Small intestine (tissue), 7 donors: ENCODE measurements at regions not wholly inside any gene's neighbourhood (a gene's known extent, or its start where the extent isn't known, plus 50 kb on each side); places are given as distances from the start of the nearest gene placed in this dataset.

ENCODE experiments used
- DNase-seq, 2 donors: peaks; one replicate each; pipeline versions ENCODE4 v3.0.0 to v3.0.0-alpha.2; 2013
- FAIRE-seq: peaks from 2 replicates; lab custom pipeline; 2012; peaks lifted over from hg19 to GRCh38; lab: Jason Lieb, UNC
- H3K27ac ChIP-seq, 3 donors: one replicate each; pipeline ENCODE4 v1.5.1; 2013; ENCODE audit warnings: low read length in 2 of 3, mild to moderate bottlenecking in 2 of 3, control low read depth in 1 of 3, inconsistent platforms in 1 of 3, low read depth in 1 of 3, moderate library complexity in 1 of 3
- H3K27me3 ChIP-seq, 3 donors: one replicate each; pipeline ENCODE4 v1.6.1; 2013; ENCODE audit warnings: low read length in 3 of 3, inconsistent platforms in 1 of 3; ENCODE audit not compliant: control insufficient read depth in 3 of 3, insufficient read depth in 3 of 3
- H3K36me3 ChIP-seq, 3 donors: one replicate each; pipeline ENCODE4 v1.6.1; 2013; ENCODE audit warnings: low read length in 3 of 3, inconsistent platforms in 1 of 3, low read depth in 1 of 3, mild to moderate bottlenecking in 1 of 3, moderate library complexity in 1 of 3; ENCODE audit not compliant: control insufficient read depth in 3 of 3, insufficient read depth in 2 of 3
- H3K4me1 ChIP-seq, 3 donors: one replicate each; pipeline ENCODE4 v1.6.1; 2013; ENCODE audit warnings: low read length in 2 of 3, inconsistent platforms in 1 of 3, low read depth in 1 of 3, mild to moderate bottlenecking in 1 of 3, moderate library complexity in 1 of 3; ENCODE audit not compliant: control insufficient read depth in 3 of 3, insufficient read depth in 2 of 3
- H3K4me3 ChIP-seq, 3 donors: one replicate each; pipeline ENCODE4 v1.5.1; 2013; ENCODE audit warnings: low read length in 3 of 3, control low read depth in 1 of 3, inconsistent platforms in 1 of 3, low read depth in 1 of 3, mild to moderate bottlenecking in 1 of 3, moderate library complexity in 1 of 3
- H3K9me3 ChIP-seq, 2 donors: one replicate each; pipeline ENCODE4 v1.6.1; 2013; ENCODE audit warnings: low read depth in 1 of 2, low read length in 1 of 2; ENCODE audit not compliant: control insufficient read depth in 2 of 2, insufficient read depth in 1 of 2
- WGBS, 3 donors: extraction: QIAGEN DNeasy Blood & Tissue Kit; methylation state at CpG; one replicate each; pipeline ENCODE4 v1.1.7; 2013; 5-methylcytosine and 5-hydroxymethylcytosine counted together
- donor health status: healthy with polysubstance abuse.
- donor health status: control.
- donor health status: control.
- donor health status: Bipolar disorder and iron deficiency.
- donor health status: healthy.

GRCh38 chr5:2669259-2669658 is 82.2 kb downstream of the IRX2 start:
- no peak for FAIRE-seq
- WGBS, 3 donors, result 79 to 90% (median 88%) methylated on average over 4 of the region's 4 CpGs

DNA sequence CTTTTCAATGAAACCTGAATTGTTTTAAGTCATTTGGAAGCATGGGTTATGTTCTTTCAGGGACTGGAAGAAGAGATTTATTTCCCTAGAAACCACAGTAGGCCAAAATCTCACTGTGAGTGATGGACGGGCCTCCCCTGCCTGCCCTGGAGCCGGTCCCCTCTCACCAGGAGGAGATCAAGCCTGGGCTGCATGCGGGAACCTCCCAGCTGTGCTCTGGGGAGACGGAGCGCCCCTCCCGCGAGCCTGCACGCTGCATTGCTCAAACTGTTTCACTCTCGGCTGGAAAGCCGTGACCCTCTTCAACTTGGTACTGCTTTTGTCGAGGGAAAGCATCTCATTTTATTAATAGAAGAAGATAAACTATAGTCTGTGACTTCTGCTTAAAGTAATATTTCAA is 85.4 kb downstream of the IRX2 start:
- 24 to 40% (median 32%) methylated on average over 11 of the region's 11 CpGs for WGBS, 3 donors
- H3K36me3 ChIP-seq, result no peaks in the 10 kb centered on the region
- FAIRE-seq (no peak), DNase-seq (no peak)
- H3K27me3 ChIP-seq, result no peaks in the 10 kb centered on the region
- no peak overlapping the region for H3K27ac ChIP-seq
- no peaks in the 10 kb centered on the region for H3K4me1 ChIP-seq
- H3K4me3 ChIP-seq, result no peak overlapping the region
- H3K9me3 ChIP-seq, result no peaks in the 10 kb centered on the region

More at GRCh38 chr5:2669259-2669658, 82.2 kb downstream of the IRX2 start:
- no peaks in the 10 kb centered on the region for H3K36me3 ChIP-seq
- H3K4me3 ChIP-seq, result no peak overlapping the region
- no peaks in the 10 kb centered on the region for H3K27me3 ChIP-seq
- no peak overlapping the region for H3K27ac ChIP-seq
- no peaks in the 10 kb centered on the region for H3K9me3 ChIP-seq
- no peak for DNase-seq
- no peaks in the 10 kb centered on the region for H3K4me1 ChIP-seq

- Histone ChIP-seq H3K27ac (no peak overlapping the region), H3K4me1 (no peaks in the 10 kb centered on the region), H3K36me3 (no peaks in the 10 kb centered on the region), H3K4me3 (no peak overlapping the region), H3K27me3 (peaks cover 0 to 2% (median 0%) of the 10 kb centered on the region in 3 donors), H3K9me3 (no peaks in the 10 kb centered on the region)
- DNase-seq (no peak), FAIRE-seq (no peak)
- WGBS, 3 donors, result 51 to 66% (median 60%) methylated on average over 3 of the region's 3 CpGs
Observed at GRCh38 chr5:2663489-2663888, 88.0 kb downstream of the IRX2 start.

GRCh38 chr5:2660315-2660714 is 91.2 kb downstream of the IRX2 start:
- WGBS, 3 donors, result 20 to 26% (median 23%) methylated on average over 8 of the region's 8 CpGs
- Histone ChIP-seq H3K27ac (no peak overlapping the region), H3K9me3 (no peaks in the 10 kb centered on the region), H3K27me3 (peaks cover 0 to 3% (median 0%) of the 10 kb centered on the region in 3 donors), H3K4me1 (no peaks in the 10 kb centered on the region), H3K4me3 (no peak overlapping the region), H3K36me3 (no peaks in the 10 kb centered on the region)
- DNase-seq (no peak), FAIRE-seq (no peak)

DNA sequence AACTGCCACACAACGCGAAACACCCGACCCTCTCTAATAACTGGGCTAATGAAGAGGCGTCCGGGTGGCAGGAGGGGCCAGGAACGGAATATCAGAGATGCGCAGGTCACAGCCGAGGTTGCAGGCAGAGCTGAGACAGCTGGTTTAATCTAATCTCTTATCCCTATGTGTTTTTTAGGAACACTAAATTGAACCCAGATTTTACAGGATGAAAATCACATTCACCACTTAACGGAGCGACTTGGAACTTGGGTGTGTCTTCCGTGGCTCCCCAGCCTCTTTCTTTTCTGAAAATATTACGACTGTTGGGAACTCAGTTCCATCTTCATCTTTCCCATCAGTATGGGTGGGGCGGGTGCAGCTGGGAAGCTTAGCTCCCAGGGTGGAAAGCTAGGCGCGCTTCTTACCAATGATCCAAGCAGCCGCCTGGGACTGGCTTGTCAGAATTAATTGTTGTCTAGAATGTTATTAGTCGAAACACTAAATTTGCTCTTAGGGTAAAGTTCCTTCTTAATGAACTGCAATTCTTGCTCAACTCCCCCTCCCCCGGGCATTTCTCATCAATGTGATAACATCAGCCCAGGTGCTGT is 92.5 kb downstream of the IRX2 start:
- DNase-seq, result no peak
- Histone ChIP-seq H3K27me3 (peaks cover 0 to 3% (median 0%) of the 10 kb centered on the region in 3 donors), H3K4me3 (no peak overlapping the region), H3K4me1 (no peaks in the 10 kb centered on the region), H3K27ac (no peak overlapping the region), H3K9me3 (no peaks in the 10 kb centered on the region), H3K36me3 (no peaks in the 10 kb centered on the region)
- WGBS, 3 donors, result 57 to 62% (median 61%) methylated on average over 18 of the region's 18 CpGs
- FAIRE-seq, result no peak

- no peaks in the 10 kb centered on the region for H3K36me3 ChIP-seq
- H3K4me3 ChIP-seq, result no peak overlapping the region
- no peaks in the 10 kb centered on the region for H3K9me3 ChIP-seq
- DNase-seq (no peak), FAIRE-seq (no peak)
- H3K27me3 ChIP-seq, result peaks cover 0 to 3% (median 0%) of the 10 kb centered on the region in 3 donors
- H3K4me1 ChIP-seq, result no peaks in the 10 kb centered on the region
- WGBS, 3 donors, result 82 to 84% (median 83%) methylated on average over 11 of the region's 11 CpGs
- H3K27ac ChIP-seq, result no peak overlapping the region
Observed at GRCh38 chr5:2658447-2658846, 93.0 kb downstream of the IRX2 start.

DNA sequence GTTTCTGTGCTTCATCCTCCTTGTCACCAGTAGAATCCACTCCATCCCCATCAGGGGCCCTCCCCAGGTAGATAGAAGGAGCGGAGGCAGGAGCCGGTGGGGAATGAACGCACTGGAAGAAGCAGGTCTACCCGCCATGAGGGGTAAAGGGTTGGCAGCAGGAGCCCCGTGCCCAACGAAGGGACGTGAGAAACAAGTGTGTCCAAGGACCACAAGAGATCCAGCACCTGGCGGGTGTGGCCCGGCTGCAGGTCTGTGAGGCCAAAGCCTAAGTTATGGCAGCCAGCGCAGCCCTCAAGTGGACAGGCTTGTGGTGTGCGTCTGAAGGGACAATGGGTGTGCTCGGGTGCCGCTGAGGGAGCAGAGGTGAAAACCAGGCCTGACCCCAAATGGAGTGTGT is 94.3 kb downstream of the IRX2 start:
- no peaks in the 10 kb centered on the region for H3K36me3 ChIP-seq
- H3K9me3 ChIP-seq, result no peaks in the 10 kb centered on the region
- FAIRE-seq (no peak), DNase-seq (no peak)
- 79 to 88% (median 86%) methylated on average over 13 of the region's 13 CpGs for WGBS, 3 donors
- H3K27ac ChIP-seq, result no peak overlapping the region
- no peaks in the 10 kb centered on the region for H3K4me1 ChIP-seq
- H3K27me3 ChIP-seq, result peaks cover 0 to 3% (median 0%) of the 10 kb centered on the region in 3 donors
- no peak overlapping the region for H3K4me3 ChIP-seq

- Histone ChIP-seq H3K9me3 (no peaks in the 10 kb centered on the region), H3K4me1 (no peaks in the 10 kb centered on the region), H3K4me3 (no peak overlapping the region), H3K27me3 (peaks cover 0 to 3% (median 0%) of the 10 kb centered on the region in 3 donors), H3K36me3 (no peaks in the 10 kb centered on the region), H3K27ac (no peak overlapping the region)
- DNase-seq (no peak), FAIRE-seq (no peak)
- 65 to 77% (median 73%) methylated on average over 11 of the region's 11 CpGs for WGBS, 3 donors
Observed at GRCh38 chr5:2656206-2656605, 95.3 kb downstream of the IRX2 start.

- Histone ChIP-seq H3K4me1 (no peaks in the 10 kb centered on the region), H3K9me3 (no peaks in the 10 kb centered on the region), H3K36me3 (no peaks in the 10 kb centered on the region), H3K4me3 (no peak overlapping the region), H3K27ac (no peak overlapping the region), H3K27me3 (peaks cover 0 to 3% (median 0%) of the 10 kb centered on the region in 3 donors)
- WGBS, 3 donors, result 18 to 37% (median 25%) methylated on average over 7 of the region's 7 CpGs
- FAIRE-seq (no peak), DNase-seq (no peak)
Observed at GRCh38 chr5:2653991-2654390, 97.5 kb downstream of the IRX2 start.
